ENCODE measurements at regions not wholly inside any gene's neighbourhood (a gene's known extent, or its start where the extent isn't known, plus 50 kb on each side); places are given as distances from the start of the nearest gene placed in this dataset.

DNA sequence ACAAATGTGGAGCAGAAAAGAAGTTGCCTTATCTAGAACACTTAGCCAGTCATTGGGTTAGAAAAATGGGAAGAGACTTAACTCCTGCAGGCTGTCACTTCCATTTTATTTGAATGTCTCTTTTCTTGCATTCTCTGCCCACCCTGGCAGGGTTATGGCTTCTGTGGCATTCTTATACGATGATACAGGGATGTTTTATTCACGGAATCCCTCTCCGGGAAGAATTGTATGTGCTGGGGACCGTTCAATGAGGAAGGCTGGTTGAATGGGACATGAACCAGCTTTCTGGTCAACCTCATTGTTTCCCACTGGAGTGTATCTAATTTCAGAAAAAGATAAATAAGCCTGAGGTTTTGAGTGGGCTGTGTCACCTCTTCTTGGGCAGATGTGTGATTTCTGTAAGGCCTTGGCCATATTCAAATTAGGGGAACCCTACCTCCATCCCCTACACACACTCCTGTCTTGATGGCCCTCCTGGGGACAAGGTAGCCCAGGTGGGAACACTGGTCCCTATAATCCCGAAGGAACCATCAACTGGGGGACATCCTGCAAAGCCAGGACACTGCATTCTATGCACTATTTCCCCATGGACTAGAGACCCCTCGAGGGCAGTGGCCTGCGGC is 174.8 kb upstream of the GSC start:
- TF ChIP-seq, protein P1, sequence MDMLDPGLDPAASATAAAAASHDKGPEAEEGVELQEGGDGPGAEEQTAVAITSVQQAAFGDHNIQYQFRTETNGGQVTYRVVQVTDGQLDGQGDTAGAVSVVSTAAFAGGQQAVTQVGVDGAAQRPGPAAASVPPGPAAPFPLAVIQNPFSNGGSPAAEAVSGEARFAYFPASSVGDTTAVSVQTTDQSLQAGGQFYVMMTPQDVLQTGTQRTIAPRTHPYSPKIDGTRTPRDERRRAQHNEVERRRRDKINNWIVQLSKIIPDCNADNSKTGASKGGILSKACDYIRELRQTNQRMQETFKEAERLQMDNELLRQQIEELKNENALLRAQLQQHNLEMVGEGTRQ (CRISPR knock-in tag; IDR thresholded peaks at IDR 0.05): no peak
- TF ChIP-seq NFATC4 (CRISPR knock-in tag; IDR thresholded peaks at IDR 0.05) (no peak), SMAD3 (CRISPR knock-in tag; IDR thresholded peaks at IDR 0.05; ENCODE audit: borderline replicate concordance) (no peak), NR1H2 (CRISPR knock-in tag; IDR thresholded peaks at IDR 0.05) (no peak)
- TF ChIP-seq, protein P2, sequence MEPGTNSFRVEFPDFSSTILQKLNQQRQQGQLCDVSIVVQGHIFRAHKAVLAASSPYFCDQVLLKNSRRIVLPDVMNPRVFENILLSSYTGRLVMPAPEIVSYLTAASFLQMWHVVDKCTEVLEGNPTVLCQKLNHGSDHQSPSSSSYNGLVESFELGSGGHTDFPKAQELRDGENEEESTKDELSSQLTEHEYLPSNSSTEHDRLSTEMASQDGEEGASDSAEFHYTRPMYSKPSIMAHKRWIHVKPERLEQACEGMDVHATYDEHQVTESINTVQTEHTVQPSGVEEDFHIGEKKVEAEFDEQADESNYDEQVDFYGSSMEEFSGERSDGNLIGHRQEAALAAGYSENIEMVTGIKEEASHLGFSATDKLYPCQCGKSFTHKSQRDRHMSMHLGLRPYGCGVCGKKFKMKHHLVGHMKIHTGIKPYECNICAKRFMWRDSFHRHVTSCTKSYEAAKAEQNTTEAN (CRISPR knock-in tag; IDR thresholded peaks at IDR 0.05): no peak
- no peak for DNase-seq (ENCODE audit: low spot score)
- POLR2A ChIA-PET: no interaction called here
- peaks cover 14% of the 10 kb centered on the region for H3K9me3 Mint-ChIP-seq
- H3K36me3 Mint-ChIP-seq: no peaks in the 10 kb centered on the region; the same call in 1 of the 2 replicates
- no peaks in the 10 kb centered on the region for H3K4me1 Mint-ChIP-seq
- H3K27me3 Mint-ChIP-seq (ENCODE audit: low read depth): no peaks in the 10 kb centered on the region; the same call in 1 of the 2 replicates
- no peak overlapping the region for H3K27ac Mint-ChIP-seq
- ATAC-seq: no peak
- no peak overlapping the region for H3K4me3 Mint-ChIP-seq
- CTCF ChIA-PET: interaction anchor here (1.1 kb wide), 1 partner anchor 482 kb away, joined by 8 read pairs; no protein-coding TSS in a partner anchor

DNA sequence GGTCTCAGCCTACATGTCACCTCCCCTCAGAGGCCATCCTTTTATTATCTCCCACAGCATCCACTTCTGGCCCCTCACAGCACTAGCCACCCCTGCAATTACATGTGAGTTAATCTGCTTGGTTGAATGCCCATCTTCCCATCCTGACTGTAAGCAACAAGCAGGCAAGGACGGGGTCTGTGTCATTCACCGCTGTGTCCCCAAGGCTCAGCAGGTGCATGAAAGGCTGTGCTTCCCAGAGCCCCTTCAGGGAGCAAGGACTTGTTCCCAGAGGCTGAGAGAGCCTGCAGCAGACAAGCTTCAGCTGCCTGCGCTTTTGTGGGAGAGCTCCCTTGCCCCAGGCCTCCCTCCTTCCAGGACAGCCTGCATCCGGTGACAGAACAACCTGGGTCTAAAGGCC is 172.7 kb upstream of the GSC start:
- ATAC-seq: no peak
- no peak overlapping the region for H3K27ac Mint-ChIP-seq

More for the DNA sequence above, 172.7 kb upstream of the GSC start:
- DNase-seq (ENCODE audit: low spot score): no peak
- no peaks in the 10 kb centered on the region; the same call in 1 of the 2 replicates for H3K36me3 Mint-ChIP-seq
- ChIA-PET POLR2A (interaction anchor here (0.7 kb wide), 1 partner anchor 1592 kb away, joined by 3 read pairs; no protein-coding TSS in a partner anchor), CTCF (interaction anchor here (1.0 kb wide), 1 partner anchor 419 kb away, joined by 3 read pairs; no protein-coding TSS in a partner anchor)
- peaks cover 3% of the 10 kb centered on the region for H3K9me3 Mint-ChIP-seq
- no peaks in the 10 kb centered on the region; the same call in 1 of the 2 replicates for H3K27me3 Mint-ChIP-seq (ENCODE audit: low read depth)
- no peak overlapping the region for H3K4me3 Mint-ChIP-seq
- TF ChIP-seq GTF2I (CRISPR knock-in tag; conservative IDR thresholded peaks at IDR 0.05) (no peak), CDX4 (CRISPR knock-in tag; IDR thresholded peaks at IDR 0.05; ENCODE audit: borderline replicate concordance) (no peak), OVOL2 (CRISPR knock-in tag; IDR thresholded peaks at IDR 0.05; ENCODE audit: borderline replicate concordance) (no peak), EMX1 (CRISPR knock-in tag; IDR thresholded peaks at IDR 0.05) (no peak), TEAD4 (CRISPR knock-in tag; IDR thresholded peaks at IDR 0.05) (no peak), SMAD4 (CRISPR knock-in tag; IDR thresholded peaks at IDR 0.05) (no peak), USF1 (CRISPR knock-in tag; IDR thresholded peaks at IDR 0.05) (no peak), SMAD3 (CRISPR knock-in tag; IDR thresholded peaks at IDR 0.05; ENCODE audit: borderline replicate concordance) (no peak), ZNF512 (CRISPR knock-in tag; IDR thresholded peaks at IDR 0.05; ENCODE audit: borderline replicate concordance) (no peak)
- TF ChIP-seq, protein P3, sequence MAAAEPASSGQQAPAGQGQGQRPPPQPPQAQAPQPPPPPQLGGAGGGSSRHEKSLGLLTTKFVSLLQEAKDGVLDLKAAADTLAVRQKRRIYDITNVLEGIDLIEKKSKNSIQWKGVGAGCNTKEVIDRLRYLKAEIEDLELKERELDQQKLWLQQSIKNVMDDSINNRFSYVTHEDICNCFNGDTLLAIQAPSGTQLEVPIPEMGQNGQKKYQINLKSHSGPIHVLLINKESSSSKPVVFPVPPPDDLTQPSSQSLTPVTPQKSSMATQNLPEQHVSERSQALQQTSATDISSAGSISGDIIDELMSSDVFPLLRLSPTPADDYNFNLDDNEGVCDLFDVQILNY (CRISPR knock-in tag; IDR thresholded peaks at IDR 0.05): no peak
- TF ChIP-seq, protein P4, sequence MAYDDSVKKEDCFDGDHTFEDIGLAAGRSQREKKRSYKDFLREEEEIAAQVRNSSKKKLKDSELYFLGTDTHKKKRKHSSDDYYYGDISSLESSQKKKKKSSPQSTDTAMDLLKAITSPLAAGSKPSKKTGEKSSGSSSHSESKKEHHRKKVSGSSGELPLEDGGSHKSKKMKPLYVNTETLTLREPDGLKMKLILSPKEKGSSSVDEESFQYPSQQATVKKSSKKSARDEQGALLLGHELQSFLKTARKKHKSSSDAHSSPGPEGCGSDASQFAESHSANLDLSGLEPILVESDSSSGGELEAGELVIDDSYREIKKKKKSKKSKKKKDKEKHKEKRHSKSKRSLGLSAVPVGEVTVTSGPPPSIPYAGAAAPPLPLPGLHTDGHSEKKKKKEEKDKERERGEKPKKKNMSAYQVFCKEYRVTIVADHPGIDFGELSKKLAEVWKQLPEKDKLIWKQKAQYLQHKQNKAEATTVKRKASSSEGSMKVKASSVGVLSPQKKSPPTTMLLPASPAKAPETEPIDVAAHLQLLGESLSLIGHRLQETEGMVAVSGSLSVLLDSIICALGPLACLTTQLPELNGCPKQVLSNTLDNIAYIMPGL (CRISPR knock-in tag; IDR thresholded peaks at IDR 0.05): no peak
- TF ChIP-seq, protein P5, sequence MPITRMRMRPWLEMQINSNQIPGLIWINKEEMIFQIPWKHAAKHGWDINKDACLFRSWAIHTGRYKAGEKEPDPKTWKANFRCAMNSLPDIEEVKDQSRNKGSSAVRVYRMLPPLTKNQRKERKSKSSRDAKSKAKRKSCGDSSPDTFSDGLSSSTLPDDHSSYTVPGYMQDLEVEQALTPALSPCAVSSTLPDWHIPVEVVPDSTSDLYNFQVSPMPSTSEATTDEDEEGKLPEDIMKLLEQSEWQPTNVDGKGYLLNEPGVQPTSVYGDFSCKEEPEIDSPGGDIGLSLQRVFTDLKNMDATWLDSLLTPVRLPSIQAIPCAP (CRISPR knock-in tag; IDR thresholded peaks at IDR 0.05): no peak
- TF ChIP-seq, protein P1 (CRISPR knock-in tag; IDR thresholded peaks at IDR 0.05): no peak
- TF ChIP-seq, protein P6, sequence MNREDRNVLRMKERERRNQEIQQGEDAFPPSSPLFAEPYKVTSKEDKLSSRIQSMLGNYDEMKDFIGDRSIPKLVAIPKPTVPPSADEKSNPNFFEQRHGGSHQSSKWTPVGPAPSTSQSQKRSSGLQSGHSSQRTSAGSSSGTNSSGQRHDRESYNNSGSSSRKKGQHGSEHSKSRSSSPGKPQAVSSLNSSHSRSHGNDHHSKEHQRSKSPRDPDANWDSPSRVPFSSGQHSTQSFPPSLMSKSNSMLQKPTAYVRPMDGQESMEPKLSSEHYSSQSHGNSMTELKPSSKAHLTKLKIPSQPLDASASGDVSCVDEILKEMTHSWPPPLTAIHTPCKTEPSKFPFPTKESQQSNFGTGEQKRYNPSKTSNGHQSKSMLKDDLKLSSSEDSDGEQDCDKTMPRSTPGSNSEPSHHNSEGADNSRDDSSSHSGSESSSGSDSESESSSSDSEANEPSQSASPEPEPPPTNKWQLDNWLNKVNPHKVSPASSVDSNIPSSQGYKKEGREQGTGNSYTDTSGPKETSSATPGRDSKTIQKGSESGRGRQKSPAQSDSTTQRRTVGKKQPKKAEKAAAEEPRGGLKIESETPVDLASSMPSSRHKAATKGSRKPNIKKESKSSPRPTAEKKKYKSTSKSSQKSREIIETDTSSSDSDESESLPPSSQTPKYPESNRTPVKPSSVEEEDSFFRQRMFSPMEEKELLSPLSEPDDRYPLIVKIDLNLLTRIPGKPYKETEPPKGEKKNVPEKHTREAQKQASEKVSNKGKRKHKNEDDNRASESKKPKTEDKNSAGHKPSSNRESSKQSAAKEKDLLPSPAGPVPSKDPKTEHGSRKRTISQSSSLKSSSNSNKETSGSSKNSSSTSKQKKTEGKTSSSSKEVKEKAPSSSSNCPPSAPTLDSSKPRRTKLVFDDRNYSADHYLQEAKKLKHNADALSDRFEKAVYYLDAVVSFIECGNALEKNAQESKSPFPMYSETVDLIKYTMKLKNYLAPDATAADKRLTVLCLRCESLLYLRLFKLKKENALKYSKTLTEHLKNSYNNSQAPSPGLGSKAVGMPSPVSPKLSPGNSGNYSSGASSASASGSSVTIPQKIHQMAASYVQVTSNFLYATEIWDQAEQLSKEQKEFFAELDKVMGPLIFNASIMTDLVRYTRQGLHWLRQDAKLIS (CRISPR knock-in tag; IDR thresholded peaks at IDR 0.05; ENCODE audit: borderline replicate concordance): no peak
- no peaks in the 10 kb centered on the region for H3K4me1 Mint-ChIP-seq

Measured in WTC11 (cell line).